HEK293T (cell line): ENCODE measurements at regions not wholly inside any gene's neighbourhood (a gene's known extent, or its start where the extent isn't known, plus 50 kb on each side); places are given as distances from the start of the nearest gene placed in this dataset.

Source experiments
- CTCF ChIA-PET: fragments of 350-600 bp; formaldehyde crosslinking; extraction: SDS; loops from one replicate; lab custom pipeline; 2021; ENCODE audit warnings: antibody characterized with exemption, inconsistent platforms; lab: Yijun Ruan, JAX
- POLR2A ChIA-PET: fragments of 350-600 bp; formaldehyde crosslinking; extraction: SDS; loops from one replicate; lab custom pipeline; 2020; ENCODE audit warnings: antibody characterized with exemption, inconsistent platforms; lab: Yijun Ruan, JAX
- DNase-seq: peaks from one replicate; pipeline ENCODE4 v3.0.0; 2012; ENCODE audit warnings: mixed read lengths; ENCODE audit errors: extremely low spot score
- ARNT ChIP-seq: fragments of 450-650 bp; IDR thresholded peaks from 2 replicates; pipeline ENCODE4 v1.6.1; 2017; ENCODE audit warnings: mild to moderate bottlenecking
- BHLHE40 ChIP-seq: fragments of 450-650 bp; IDR thresholded peaks from 2 replicates; pipeline ENCODE4 v1.6.1; 2016; ENCODE audit warnings: mild to moderate bottlenecking, moderate library complexity, borderline replicate concordance
- CTBP1 ChIP-seq: fragments of 450-650 bp; IDR thresholded peaks from 2 replicates; pipeline ENCODE4 v1.6.1; 2016; ENCODE audit warnings: borderline replicate concordance
- ELF4 ChIP-seq: fragments of 450-650 bp; IDR thresholded peaks from 2 replicates; pipeline ENCODE4 v1.6.1; 2017; ENCODE audit warnings: antibody characterized with exemption
- FOXA1 ChIP-seq: fragments of 450-650 bp; IDR thresholded peaks from 2 replicates; pipeline ENCODE4 v1.6.1; 2016; ENCODE audit warnings: mild to moderate bottlenecking
- FOXK2 ChIP-seq: fragments of 450-650 bp; IDR thresholded peaks from 2 replicates; pipeline ENCODE4 v1.6.1; 2016; ENCODE audit warnings: mild to moderate bottlenecking
- FOXM1 ChIP-seq: fragments of 450-650 bp; IDR thresholded peaks from 2 replicates; pipeline ENCODE4 v1.6.1; 2017; ENCODE audit warnings: mild to moderate bottlenecking, borderline replicate concordance
- HDGF ChIP-seq: fragments of 450-650 bp; IDR thresholded peaks from 2 replicates; pipeline ENCODE4 v1.6.1; 2017; ENCODE audit warnings: antibody characterized with exemption, borderline replicate concordance
- L3MBTL2 ChIP-seq: fragments of 450-650 bp; conservative IDR thresholded peaks from 2 replicates; pipeline ENCODE4 v1.6.1; 2016; ENCODE audit warnings: mild to moderate bottlenecking
- LEF1 ChIP-seq: fragments of 450-650 bp; IDR thresholded peaks from 2 replicates; pipeline ENCODE4 v1.6.1; 2017; ENCODE audit warnings: mild to moderate bottlenecking, borderline replicate concordance
- NFRKB ChIP-seq: fragments of 450-650 bp; IDR thresholded peaks from 2 replicates; pipeline ENCODE4 v1.6.1; 2016; ENCODE audit warnings: mild to moderate bottlenecking, moderate library complexity
- PKNOX1 ChIP-seq: fragments of 450-650 bp; IDR thresholded peaks from 2 replicates; pipeline ENCODE4 v1.6.1; 2016
- SP1 ChIP-seq: fragments of 450-650 bp; IDR thresholded peaks from 2 replicates; pipeline ENCODE4 v1.6.1; 2017
- SUZ12 ChIP-seq: fragments of 450-650 bp; IDR thresholded peaks from 2 replicates; pipeline ENCODE4 v1.6.1; 2016; ENCODE audit warnings: mild to moderate bottlenecking
- TARDBP ChIP-seq: fragments of 450-650 bp; IDR thresholded peaks from 2 replicates; pipeline ENCODE4 v1.6.1; 2016
- ZNF384 ChIP-seq: fragments of 450-650 bp; IDR thresholded peaks from 2 replicates; pipeline ENCODE4 v1.6.1; 2016

- POLR2A ChIA-PET = no interaction called here
- CTCF ChIA-PET = interaction anchor here (0.6 kb wide), 1 partner anchor 68 kb away, joined by 3 read pairs; no protein-coding TSS in a partner anchor
Observed at GRCh38 chr13:89784161-89784809, 1563.2 kb upstream of the MIR17HG start.

GRCh38 chr13:89786531-89786930 is 1561.0 kb upstream of the MIR17HG start:
- DNase-seq = no peak
- ChIA-PET CTCF (no interaction called here), POLR2A (no interaction called here)
- TF ChIP-seq PKNOX1 (no peak), ARNT (no peak), TARDBP (no peak), LEF1 (no peak), HDGF (no peak), FOXK2 (no peak), SUZ12 (no peak), ZNF384 (no peak), L3MBTL2 (no peak), SP1 (no peak), ELF4 (no peak), FOXM1 (no peak), CTBP1 (no peak), NFRKB (no peak), BHLHE40 (no peak), FOXA1 (no peak)

More at GRCh38 chr13:89784161-89784809, 1563.2 kb upstream of the MIR17HG start:
- TF ChIP-seq SP1 (no peak), LEF1 (no peak), FOXM1 (no peak), ARNT (0 out of 2 replicates have a peak, but pooled peaks have one; percentile 1), CTBP1 (no peak), FOXA1 (no peak), L3MBTL2 (no peak), ELF4 (no peak), SUZ12 (no peak)
- DNase-seq = no peak

- CTCF ChIA-PET = no interaction called here
- POLR2A ChIA-PET = no interaction called here
- TF ChIP-seq L3MBTL2 (no peak), SP1 (no peak), BHLHE40 (no peak), TARDBP (no peak), FOXM1 (no peak), LEF1 (no peak), ARNT (no peak), FOXK2 (no peak), NFRKB (no peak), ZNF384 (no peak), HDGF (no peak), SUZ12 (no peak), CTBP1 (no peak), ELF4 (no peak), FOXA1 (no peak), PKNOX1 (no peak)
- DNase-seq = no peak
Observed at GRCh38 chr13:89790696-89791095, 1556.8 kb upstream of the MIR17HG start.

- TF ChIP-seq FOXM1 (no peak), L3MBTL2 (no peak)
- ChIA-PET CTCF (no interaction called here), POLR2A (no interaction called here)
- no peak for DNase-seq
Observed at GRCh38 chr13:89791971-89792630, 1555.4 kb upstream of the MIR17HG start.

GRCh38 chr13:89796196-89796595 is 1551.3 kb upstream of the MIR17HG start:
- no peak for DNase-seq
- ChIA-PET CTCF (no interaction called here), POLR2A (no interaction called here)
- TF ChIP-seq ZNF384 (no peak), FOXM1 (no peak), PKNOX1 (no peak)

GRCh38 chr13:89803839-89804238 is 1543.6 kb upstream of the MIR17HG start:
- TF ChIP-seq NFRKB (no peak), SP1 (no peak), CTBP1 (no peak), ZNF384 (no peak), ELF4 (no peak), FOXM1 (no peak), ARNT (no peak), SUZ12 (no peak), LEF1 (no peak), FOXA1 (no peak)
- DNase-seq = no peak
- POLR2A ChIA-PET = no interaction called here
- CTCF ChIA-PET = no interaction called here
